ENCODE measurements at regions not wholly inside any gene's neighbourhood (a gene's known extent, or its start where the extent isn't known, plus 50 kb on each side); places are given as distances from the start of the nearest gene placed in this dataset.

GRCh38 chr3:94394885-94395284, 332.0 kb downstream of the NSUN3 start:
- Mint-ChIP-seq H3K4me1 (ENCODE audit: low read depth) (peaks cover 1% of the 10 kb centered on the region), H3K27ac (no peak overlapping the region), H3K9me3 (ENCODE audit: low read depth) (peaks cover 7% of the 10 kb centered on the region), H3K4me3 (ENCODE audit: low read depth) (no peak overlapping the region), H3K36me3 (ENCODE audit: insufficient read depth) (no peaks in the 10 kb centered on the region), H3K27me3 (no peaks in the 10 kb centered on the region)
- no peak for TF ChIP-seq CTCF (IDR thresholded peaks at IDR 0.05; ENCODE audit: unreplicated experiment)
- DNase-seq (ENCODE audit: low spot score, unreplicated experiment), result no peak

GRCh38 chr3:94395851-94396250, 333.0 kb downstream of the NSUN3 start:
- no peak for DNase-seq (ENCODE audit: low spot score, unreplicated experiment)
- no peak for TF ChIP-seq CTCF (IDR thresholded peaks at IDR 0.05; ENCODE audit: unreplicated experiment)
- Mint-ChIP-seq H3K36me3 (ENCODE audit: insufficient read depth) (no peaks in the 10 kb centered on the region), H3K27ac (no peak overlapping the region), H3K4me3 (ENCODE audit: low read depth) (no peak overlapping the region), H3K9me3 (ENCODE audit: low read depth) (peaks cover 7% of the 10 kb centered on the region), H3K27me3 (no peaks in the 10 kb centered on the region), H3K4me1 (ENCODE audit: low read depth) (peaks cover 1% of the 10 kb centered on the region)

GRCh38 chr3:94398036-94398435, 335.2 kb downstream of the NSUN3 start:
- H3K4me1 Mint-ChIP-seq (ENCODE audit: low read depth), result peaks cover 1% of the 10 kb centered on the region
- H3K36me3 Mint-ChIP-seq (ENCODE audit: insufficient read depth), result no peaks in the 10 kb centered on the region
- no peak overlapping the region for H3K4me3 Mint-ChIP-seq (ENCODE audit: low read depth)
- H3K9me3 Mint-ChIP-seq (ENCODE audit: low read depth), result peaks cover 6% of the 10 kb centered on the region
- DNase-seq (ENCODE audit: low spot score, unreplicated experiment), result no peak
- TF ChIP-seq CTCF (IDR thresholded peaks at IDR 0.05; ENCODE audit: unreplicated experiment), result no peak
- no peaks in the 10 kb centered on the region for H3K27me3 Mint-ChIP-seq
- no peak overlapping the region for H3K27ac Mint-ChIP-seq

- no peak for DNase-seq (ENCODE audit: low spot score, unreplicated experiment)
- TF ChIP-seq CTCF (IDR thresholded peaks at IDR 0.05; ENCODE audit: unreplicated experiment), result no peak
- Mint-ChIP-seq H3K27me3 (no peaks in the 10 kb centered on the region), H3K9me3 (ENCODE audit: low read depth) (peaks cover 10% of the 10 kb centered on the region), H3K36me3 (ENCODE audit: insufficient read depth) (no peaks in the 10 kb centered on the region), H3K4me1 (ENCODE audit: low read depth) (no peaks in the 10 kb centered on the region), H3K27ac (no peak overlapping the region), H3K4me3 (ENCODE audit: low read depth) (no peak overlapping the region)
Measured at GRCh38 chr3:94401466-94401865, 338.6 kb downstream of the NSUN3 start.

- Mint-ChIP-seq H3K27me3 (no peaks in the 10 kb centered on the region), H3K4me1 (ENCODE audit: low read depth) (no peaks in the 10 kb centered on the region), H3K36me3 (ENCODE audit: insufficient read depth) (no peaks in the 10 kb centered on the region), H3K27ac (no peak overlapping the region), H3K4me3 (ENCODE audit: low read depth) (no peak overlapping the region), H3K9me3 (ENCODE audit: low read depth) (peaks cover 7% of the 10 kb centered on the region)
- no peak for TF ChIP-seq CTCF (IDR thresholded peaks at IDR 0.05; ENCODE audit: unreplicated experiment)
- no peak for DNase-seq (ENCODE audit: low spot score, unreplicated experiment)
Measured at GRCh38 chr3:94402126-94402525, 339.3 kb downstream of the NSUN3 start.

Data from progenitor cell of endocrine pancreas (in vitro differentiated cells).